HG03521 (cell line): ENCODE measurements at regions not wholly inside any gene's neighbourhood (a gene's known extent, or its start where the extent isn't known, plus 50 kb on each side); places are given as distances from the start of the nearest gene placed in this dataset.
"Not testable (repeated sequence)": the region's sequence is repeated elsewhere in the genome, so short reads cannot be mapped to it uniquely, and the experiment has no call there.

Experiments
- ATAC-seq: cut with Tn5 transposase; IDR thresholded peaks from one replicate; pipeline ENCODE4 v1.9.1; 2021; ENCODE audit warnings: mild to moderate bottlenecking, moderate library complexity; ENCODE audit not compliant: unreplicated experiment

DNA sequence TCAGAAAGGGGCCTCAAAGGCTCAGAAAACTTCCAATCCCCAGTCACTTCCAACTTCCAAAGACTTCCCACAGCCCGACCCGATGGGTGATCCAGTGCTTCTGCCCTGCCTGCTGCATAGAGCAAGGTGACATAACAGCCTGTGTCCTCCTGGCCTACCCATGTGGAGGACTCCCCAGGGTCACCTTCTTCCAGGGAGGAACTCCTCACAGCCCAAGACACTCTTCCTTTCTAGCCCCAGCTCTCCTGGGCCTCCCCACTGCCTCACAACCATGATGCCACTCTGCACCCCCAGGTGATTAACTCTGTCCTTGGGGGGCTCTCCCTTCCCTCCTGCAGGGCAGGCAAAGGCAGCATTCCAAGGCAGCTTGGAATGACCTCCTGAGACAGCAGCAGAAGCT lies 158.4 kb upstream of the PDE1C start:
- no peak for ATAC-seq

DNA sequence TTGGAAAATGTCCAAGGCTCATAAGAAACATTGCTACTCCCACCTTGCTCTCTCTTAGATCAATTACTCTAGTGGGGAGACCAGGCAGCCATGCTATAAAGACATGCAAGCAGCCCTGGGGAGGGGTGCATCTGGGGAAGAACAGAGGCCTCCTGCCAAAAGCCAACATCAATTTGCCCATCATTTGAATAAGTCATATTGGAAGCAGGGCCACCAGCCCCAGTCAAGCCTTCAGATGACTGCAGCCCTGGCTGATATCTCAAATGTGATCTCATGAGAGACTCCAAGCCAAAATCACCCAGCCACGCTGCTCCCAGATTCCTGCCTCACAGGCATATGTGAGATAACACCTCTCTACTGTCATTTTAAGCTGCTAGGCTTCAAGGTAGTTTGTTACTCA lies 157.5 kb upstream of the PDE1C start:
- ATAC-seq: no peak

DNA sequence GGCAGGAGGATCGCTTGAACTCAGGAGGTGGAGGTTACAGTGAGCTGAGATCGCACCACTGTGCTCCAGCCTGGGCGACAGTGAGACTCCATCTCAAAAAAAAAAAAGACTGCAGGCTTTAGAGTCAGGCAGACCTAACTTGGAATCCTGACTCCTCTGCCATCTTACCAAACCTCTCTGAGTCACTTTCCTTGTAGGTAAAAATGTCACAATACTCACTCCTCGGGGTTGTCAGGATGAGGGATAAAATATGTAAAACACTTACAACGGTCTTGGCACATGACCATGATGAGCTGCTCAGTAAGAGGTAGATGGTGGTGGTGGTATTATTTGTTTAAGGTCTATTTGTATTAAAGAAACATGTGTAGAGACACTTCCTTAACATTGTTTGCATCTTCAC lies 154.1 kb upstream of the PDE1C start:
- no peak for ATAC-seq

DNA sequence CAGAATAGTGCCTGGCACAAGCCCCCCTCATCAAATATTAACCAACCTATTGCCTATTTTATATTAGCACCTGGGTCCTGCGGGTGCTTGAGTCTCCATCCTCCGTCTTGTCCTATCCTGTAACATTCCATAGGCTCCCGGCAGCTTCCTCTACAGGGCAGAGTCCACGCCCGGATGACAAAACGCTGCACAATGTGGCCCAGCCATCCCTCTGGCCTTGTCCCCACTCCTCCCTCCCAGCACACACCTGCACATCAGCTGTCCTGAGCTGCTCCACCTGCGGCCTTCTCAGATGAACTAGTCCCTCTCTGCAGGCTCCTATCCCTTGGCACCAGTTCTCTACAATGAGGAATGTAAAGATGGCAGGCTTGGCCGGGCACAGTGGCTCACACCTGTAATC lies 153.5 kb upstream of the PDE1C start:
- ATAC-seq: no peak

DNA sequence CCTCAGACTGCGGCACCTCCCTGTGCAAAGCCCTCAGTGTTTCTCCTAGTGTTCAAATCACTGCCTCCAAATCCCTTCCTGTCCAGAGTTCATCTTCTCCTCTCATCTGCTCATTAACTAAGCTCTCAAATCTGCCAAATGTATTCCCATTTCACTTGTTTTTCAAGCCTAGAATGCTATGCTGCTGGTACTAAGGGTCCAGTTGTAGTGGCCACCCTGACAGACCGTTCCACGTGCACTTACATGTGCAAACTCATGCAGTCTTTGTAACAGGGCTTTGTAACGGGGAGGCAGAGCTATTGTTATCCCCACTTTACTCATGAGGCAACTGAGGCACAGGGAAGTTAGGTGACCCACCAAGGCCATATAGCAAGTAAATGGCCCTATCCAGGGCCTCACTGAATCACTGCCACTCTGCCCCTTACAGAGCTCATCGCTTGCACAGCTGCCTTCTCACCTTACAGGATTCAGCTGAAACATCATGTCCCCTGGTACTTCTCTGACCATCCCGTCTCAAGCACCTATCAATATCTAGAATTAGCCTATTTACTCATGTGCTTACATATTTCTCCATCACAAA lies 153.0 kb upstream of the PDE1C start:
- ATAC-seq: no peak

DNA sequence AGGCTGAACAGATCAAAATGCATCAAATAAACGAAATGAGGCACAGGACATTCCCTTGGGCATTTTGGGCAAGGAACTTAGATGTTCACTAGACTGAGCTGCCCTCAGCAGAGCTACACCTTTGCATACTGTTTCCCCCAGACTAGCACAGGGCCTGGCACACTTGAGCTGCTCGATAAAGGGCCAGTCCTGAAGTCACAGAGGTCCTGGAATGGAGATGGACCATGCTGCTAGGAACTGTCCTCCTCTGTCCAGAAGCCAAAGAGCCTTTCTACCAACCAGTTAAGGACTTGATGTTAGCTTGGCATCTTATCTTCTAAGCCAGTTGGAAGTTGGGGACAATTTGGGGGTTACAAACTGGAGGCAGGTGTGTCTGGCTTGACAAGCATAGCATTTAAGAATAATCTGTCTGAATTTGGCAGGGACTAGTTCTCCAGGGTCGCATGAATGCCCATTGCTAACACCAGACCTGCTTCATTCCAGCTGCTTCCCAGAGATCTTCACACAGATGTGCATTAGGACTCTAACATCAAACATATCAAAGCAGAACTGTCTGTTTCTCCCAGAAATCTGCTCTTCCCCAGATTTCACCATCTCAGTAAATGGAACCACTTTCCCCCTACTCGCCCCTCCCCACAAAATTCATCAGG lies 152.2 kb upstream of the PDE1C start:
- ATAC-seq: no peak

DNA sequence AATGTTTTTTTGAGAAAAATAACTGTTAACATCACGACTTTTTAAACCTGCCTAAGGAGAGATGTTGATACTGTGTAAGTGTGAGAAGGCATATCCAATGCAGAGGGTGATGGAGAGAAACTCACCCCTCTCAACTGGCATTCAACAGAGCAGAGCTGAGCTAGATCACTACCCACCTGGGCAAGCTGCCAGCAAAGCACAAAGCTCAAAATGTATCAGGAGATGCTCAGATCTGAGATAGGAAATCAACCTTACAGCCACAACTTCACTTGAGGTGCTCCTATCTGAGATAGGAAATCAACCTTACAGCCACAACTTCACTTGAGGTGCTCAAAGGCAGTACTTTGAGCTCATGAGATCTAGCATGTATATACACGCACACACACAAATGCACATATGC lies 151.5 kb upstream of the PDE1C start:
- ATAC-seq: no peak

DNA sequence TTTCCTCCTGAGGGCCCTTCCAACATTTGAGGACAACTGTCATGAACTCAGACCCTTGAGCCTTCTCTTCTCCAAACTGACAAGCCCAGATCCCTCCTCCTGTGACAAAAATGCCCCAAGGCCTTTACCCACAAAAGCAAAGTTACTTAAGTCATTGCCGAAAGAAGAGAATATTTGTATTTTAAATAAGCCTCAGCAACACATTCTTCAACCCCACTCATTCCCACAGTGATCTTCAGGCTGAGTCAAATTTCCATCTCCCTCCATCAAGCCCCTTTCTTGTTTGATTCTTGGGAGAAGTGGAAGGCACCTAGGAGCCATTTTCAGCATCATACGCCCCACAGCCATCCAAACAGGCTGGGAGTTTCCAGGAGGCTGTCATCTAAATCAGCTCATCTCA lies 150.8 kb upstream of the PDE1C start:
- ATAC-seq: no peak

DNA sequence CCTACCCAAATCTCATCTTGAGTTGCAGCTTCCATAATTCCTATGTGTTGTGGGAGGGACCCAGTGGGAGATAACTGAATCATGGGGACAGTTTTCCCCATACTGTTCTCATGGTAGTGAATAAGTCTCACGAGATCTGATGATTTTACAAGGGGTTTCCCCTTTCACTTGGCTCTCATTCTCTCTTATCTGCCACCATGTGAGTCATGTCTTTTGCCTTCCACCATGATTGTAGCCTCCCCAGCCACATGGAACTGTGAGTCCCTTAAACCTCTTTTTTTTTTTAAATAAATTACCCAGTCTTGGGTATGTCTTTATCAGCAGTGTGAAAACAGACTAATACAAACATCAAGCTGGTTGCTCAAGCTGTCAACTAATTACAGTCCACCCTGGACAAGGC lies 149.6 kb upstream of the PDE1C start:
- not testable (repeated sequence) for ATAC-seq

DNA sequence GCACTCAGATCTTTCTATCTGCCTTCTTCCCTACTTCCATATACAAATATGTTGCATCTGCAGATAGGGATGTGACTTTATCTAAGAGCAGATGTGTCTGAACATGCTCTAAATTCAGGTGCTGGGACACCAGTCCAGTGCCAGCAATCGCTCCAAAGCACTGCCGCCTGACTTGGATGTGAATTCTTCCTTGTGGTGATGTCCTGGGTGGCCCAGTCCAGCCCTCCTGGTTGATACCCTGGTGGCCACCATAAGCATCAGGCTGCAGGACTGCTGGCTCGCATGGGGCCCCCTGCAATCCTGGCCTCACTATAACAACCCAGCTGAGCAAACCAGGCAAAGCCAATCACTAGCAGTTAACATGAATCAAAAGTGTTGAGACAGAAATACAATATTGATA lies 149.2 kb upstream of the PDE1C start:
- ATAC-seq: no peak

DNA sequence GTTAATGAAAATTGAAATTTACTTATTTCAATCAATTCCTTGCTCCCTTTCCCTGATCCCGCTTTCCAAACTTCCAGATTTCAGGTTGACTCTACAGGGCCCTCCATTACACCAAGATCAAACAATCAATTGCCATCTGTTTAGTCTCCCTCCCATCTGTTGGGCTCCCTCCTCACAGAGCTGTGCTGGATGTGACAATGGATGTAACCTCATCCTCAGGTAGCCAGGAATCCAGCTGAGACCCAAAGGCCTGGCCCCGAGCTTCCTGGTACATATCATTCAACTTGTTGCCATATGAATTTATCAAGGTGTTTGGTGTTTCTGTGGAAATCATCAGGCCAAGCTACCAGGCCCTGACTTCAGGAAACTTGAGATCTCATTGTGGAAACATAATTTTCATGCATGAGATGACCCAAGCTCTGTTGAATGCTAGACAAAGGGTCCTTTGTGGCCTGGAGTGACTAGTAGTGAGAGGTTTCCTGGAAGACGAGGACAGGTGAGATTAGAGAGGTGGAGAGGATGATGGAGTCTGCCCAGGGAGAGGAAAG lies 148.6 kb upstream of the PDE1C start:
- ATAC-seq: no peak

DNA sequence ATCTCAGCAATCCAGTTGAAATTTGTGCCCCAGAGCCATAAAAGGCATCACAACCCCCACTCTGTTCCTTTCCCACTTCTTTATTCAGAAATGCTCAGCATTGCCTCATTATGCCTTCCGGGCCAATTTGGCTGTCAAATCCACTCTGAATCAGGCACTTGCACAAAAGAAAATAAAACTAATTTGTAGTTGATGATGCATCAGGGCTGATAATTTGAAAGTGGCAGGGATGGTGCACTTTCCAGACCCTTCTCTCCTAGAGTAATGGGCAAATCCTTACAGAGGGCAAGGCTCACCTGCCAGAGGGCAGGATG lies 147.9 kb upstream of the PDE1C start:
- no peak for ATAC-seq

DNA sequence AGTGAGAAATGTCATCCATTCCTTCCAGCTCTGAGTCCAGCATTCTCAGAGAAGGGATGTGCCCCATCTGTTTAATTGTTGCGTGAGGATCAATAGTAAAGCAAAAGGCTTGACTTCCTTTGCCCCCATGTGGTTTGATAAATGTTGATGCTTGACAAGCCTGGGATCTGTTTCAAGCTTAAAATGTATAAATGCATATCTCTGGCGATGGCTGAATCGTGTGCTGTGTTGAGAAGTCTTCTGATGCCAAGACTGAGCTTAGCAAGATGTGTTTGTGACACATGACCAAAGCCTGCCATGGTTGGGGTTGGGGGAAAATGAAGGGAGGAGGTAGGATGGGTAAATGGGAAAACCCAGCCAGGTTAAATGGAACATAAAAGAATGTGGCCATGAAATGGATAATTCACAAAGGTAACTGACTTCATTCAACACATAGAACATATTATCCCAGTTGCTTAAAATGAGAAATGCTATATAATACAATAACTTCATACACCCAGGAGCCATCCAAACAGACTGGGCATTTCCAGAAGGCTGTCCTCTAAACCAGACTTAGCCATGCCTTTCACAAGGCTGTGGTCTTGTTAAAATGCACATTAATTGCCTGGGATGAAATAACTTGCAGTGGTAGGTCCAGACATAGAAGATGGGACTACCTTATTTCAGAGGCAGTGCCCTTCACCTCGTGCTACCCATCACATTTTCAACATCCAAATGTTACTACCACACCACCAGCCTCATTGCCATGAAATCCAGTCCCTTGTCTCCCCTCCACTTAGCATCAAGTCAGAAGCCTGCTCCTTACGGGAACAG lies 147.3 kb upstream of the PDE1C start:
- no peak for ATAC-seq

DNA sequence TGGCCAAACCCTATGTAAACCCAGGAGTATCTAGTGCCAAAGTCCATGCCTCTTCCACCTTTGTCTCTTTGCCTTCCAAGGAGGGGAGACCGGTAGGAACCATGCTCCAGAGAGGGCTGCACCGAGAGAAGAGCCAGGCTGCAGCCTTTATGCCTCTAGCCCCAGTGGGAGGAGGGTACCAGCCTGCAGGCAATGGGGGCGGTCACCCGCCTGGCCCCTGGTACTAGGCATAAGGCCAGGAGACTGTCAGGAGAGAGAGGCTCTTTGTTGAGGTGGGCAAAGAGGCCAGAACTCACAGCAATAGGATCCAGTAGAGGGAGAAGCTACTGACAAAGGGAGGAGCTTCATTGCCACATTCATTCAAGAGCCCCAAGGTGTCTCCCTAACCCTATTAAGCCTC lies 146.6 kb upstream of the PDE1C start:
- ATAC-seq: no peak

DNA sequence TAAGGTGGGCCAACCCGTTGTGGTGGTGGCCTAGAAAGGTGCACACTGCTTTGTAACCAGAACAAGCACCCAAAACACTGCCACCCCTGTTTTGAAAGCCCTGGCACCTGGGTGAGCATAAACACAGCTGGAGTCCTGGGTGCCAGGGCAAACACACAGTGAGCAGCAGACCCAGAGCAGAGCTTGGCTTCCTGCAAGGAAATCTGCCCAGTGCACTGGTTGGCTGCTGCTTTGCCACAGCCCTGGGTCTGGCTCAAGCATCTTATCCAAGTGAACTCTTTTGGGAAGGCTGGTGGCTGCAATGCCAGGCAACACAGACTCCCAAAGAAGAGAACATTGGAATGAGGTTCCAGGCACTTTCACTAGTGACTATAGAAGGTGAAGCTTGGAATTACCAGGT lies 145.5 kb upstream of the PDE1C start:
- ATAC-seq: no peak

DNA sequence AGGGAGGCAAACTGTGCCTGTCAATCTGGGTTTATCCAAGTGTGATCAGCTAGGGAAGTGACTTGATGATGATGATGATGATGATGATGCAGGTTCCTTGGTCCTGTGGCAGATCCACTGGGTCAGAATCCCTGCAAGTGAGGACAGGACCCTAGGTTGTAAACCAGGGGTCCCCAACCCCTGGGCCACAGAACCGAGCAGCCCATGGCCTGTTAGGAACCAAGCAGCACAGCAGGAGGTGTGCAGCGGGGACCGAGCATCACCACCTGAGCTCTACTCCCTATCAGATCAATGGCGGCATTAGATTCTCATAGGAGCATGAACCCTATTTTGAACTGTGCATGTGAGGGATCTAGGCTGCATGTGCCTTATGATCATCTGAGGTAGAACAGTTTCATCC lies 144.7 kb upstream of the PDE1C start:
- ATAC-seq: no peak

DNA sequence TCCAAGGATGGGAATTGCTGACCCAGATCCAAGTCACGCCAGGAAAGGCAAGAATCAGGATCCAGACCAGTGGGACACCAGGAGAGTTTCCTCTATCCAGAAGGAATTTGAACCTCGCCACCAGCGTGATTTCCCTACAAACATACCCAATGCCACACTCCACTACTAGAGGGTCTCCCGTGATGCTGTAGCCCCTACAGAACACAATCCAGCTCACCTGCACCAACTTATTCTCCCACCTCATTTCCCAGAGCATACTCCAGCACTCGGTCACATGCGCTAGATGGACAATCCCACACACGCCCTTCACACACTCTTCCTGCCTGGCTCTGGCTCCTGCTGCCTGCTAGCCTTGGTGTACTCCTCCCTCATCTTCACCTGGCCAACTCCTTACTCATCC lies 142.1 kb upstream of the PDE1C start:
- ATAC-seq: no peak

DNA sequence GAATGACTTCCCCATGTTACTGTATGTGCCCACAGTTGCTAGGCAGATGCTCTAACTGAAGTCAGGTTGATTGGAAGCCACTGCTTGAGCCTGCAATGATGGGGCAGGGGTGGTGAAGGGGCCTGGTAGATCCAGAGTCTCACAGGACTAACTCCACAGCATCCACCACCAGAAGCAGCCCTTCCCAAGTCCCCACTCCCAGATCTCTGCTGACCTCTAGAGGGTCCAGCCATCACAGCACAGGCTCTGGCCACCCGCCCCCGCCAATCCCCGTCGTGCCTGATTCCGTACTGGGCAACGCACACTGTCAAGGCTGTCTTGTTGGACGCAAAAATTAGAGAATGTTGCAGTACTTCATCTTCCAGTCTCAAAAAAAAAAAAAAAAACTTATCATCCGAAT lies 136.8 kb upstream of the PDE1C start:
- no peak for ATAC-seq

DNA sequence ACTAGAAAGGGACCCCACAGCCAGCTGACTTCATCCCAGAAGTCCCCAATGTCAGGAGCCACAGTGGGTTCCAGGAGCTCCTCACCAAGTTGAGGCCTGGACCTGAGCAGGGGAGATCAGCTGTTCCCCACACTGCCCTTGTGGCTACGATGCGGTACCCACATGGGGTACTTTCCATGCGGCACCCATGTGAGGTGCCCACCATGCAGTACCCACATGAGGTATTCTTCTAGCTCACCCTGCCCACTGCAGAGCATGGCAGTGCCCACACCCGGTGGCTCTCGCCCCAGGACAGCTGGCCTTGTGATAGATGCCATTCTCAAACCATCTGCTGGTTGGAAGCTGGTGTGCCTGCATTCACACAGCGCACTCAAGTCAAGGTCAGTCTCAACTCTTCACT lies 136.3 kb upstream of the PDE1C start:
- no peak for ATAC-seq

DNA sequence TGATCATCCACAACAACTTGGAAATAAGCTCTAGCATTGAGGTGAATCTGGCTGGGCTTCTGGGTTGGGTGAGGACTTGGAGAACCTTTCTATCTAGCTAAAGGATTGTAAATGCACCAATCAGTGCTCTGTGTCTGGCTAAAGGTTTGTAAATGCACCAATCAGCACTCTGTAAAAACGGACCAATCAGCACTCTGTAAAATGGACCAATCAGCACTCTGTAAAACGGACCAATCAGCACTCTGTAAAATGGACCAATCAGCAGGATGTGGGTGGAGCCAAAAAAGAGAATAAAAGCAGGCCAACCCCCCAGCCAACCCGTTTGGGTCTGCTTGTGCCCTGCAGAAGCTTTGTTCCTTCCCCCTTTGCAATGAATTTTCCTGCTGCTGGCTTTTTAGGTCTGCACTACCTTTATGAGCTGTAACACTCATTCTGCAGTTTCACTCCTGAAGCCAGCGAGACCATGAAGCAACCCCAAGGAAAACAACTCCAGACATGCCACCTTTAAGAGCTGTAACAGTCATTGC lies 135.2 kb upstream of the PDE1C start:
- not testable (repeated sequence) for ATAC-seq

DNA sequence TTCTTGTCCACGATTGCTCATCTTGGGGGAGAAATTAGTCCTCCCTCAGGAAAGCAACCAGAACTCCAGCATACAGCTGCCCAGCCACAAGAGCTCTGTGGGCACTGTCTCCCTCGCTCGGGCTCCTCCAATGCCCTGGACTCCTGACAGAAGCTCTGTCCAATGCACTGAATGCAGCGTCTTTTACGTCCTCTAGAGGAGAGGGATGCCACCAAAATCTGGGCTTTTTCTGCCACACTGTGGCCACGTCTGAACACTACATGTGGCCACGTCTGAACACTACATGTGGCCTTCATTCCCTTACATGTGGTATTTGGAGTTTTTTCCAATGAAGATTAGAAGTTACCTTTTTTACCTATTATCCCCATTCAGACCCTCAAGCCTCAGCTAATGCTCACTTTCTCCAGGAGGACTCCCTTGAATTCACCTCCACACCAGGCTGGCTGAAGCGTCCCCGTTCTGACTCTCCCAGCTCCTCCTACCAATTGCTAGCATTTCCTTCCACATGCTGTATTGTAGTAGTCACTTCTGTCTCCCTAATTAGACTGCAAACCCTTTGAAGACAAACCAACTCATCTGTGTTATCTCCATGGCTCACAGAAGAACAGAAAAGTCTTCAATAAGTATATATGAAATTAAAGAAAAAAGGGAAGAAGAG lies 134.3 kb upstream of the PDE1C start:
- ATAC-seq: peak; percentile 78

DNA sequence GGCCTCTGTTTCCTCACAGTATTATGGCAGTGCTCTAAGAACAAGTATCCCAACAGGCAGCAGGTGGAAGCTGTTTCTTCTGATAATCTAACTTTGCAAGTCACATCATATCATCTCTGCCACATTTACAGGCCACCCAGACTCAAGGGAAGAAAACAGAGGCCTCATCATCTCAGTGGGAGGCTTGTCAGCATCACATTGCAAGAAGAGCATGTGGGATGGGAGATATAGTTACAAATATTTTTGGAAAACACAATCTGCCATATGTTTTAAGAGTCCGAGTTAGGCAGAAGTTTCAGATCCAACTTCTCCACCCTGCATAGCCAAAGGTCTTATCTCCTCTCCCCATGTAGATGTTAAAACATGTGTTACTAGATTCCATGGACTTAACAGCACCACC lies 130.4 kb upstream of the PDE1C start:
- no peak for ATAC-seq
